ENCODE measurements at regions not wholly inside any gene's neighbourhood (a gene's known extent, or its start where the extent isn't known, plus 50 kb on each side); places are given as distances from the start of the nearest gene placed in this dataset.

DNA sequence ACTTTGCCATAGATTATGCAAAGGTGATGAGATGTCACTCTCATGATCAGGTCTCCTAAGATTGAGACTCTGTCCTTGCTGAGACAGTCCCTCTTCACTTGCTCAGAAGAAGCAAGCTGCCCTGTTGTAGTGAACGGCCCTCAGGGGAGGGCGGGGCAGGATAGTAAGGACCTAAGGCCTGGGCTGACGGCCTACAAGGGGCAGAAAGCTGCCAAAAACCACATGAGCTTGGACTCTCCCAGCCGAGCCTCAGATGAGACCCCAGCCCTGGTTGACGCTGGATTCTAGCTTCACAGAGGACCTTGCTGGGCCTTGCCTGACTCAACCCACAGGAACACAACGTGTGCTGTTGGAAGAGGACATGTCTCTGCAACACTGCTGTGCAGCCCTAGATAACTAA, 1182.5 kb downstream of the TBC1D22A start:
- no peak for DNase-seq (ENCODE audit: low read depth)

DNA sequence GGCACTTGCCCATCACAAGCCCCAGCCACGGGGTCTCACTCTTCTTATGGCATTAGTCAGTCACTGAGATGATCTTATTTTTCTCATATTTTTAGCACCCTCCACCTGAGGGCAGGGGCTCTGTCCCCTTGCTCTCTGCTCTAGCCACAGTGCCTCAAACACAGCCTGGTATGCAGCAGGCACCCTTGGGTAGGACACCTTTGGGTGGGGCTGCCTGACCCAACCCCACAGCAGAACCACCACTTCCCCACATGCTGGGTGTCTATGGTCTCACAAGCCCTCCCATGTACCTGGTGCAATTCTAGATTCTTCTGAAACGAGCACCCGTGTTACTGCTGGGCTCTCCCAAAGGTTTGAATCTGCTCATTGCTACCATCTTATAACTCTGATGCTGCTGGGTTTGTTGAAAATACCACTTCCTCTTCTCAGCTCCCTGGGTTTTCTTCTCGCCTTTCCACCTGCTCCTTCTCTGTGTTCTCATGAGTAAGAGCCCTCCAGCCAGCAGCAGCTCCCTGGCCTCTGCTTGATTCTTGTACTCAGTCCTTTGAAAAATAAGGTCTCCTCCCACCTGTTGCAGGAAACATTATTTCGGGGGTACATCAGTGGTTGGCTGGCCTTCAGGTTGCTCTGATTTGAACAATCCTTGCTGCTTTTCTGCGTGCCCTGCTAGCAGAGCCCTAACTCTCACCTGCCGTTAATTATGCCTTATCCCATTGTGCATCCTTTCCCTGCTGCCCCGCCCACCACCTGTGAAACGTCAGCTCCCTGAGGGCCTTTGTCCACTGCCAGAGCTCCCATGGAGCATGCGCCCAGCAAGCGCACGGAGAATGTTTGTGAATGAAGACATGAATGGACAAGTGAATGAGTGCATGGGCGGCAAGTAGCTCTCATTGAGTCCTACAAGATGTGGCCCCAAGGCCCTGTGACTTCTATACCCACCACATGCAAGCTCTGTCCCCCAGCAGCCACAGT, 1181.6 kb downstream of the TBC1D22A start:
- no peak for DNase-seq (ENCODE audit: low read depth)

DNA sequence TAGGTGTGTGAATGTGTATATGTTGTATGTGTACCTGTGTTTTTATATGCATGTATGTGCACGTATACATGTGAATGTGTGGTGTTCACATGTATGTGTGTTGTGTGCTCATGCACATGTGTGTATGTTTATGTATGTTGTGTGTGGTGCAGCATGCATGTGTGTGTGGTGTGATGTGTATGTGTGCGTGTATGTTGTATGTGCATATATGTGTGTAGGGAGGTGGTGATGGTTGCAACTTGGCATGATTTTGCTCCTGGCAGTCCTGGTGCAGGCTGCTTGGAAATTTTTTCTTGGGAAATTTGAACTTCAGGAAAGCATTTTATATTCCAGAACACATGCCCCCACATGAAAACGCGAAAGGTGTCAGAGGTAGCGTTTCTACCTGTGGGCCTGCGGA, 1177.8 kb downstream of the TBC1D22A start:
- no peak for DNase-seq (ENCODE audit: low read depth)

DNA sequence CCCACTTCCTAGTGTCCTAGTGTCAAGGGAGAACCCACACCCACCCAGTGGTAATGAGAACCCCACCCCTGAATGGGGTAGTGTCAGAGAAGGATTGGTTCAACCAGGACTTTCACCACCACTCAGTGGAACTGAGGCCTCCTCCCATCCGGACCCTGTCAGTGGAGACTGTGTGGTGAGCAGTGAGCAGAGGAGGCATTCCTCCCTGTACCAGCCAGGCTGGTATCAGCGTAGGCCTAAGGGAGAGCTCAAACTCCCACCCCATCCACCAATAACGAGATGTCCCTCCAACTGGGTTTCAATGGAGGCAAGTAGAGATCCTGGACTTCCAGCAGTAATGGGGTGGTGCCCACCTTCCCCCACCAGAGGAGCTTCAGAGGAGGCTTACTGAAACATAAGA, 1171.4 kb downstream of the TBC1D22A start:
- DNase-seq (ENCODE audit: low read depth) = no peak

DNA sequence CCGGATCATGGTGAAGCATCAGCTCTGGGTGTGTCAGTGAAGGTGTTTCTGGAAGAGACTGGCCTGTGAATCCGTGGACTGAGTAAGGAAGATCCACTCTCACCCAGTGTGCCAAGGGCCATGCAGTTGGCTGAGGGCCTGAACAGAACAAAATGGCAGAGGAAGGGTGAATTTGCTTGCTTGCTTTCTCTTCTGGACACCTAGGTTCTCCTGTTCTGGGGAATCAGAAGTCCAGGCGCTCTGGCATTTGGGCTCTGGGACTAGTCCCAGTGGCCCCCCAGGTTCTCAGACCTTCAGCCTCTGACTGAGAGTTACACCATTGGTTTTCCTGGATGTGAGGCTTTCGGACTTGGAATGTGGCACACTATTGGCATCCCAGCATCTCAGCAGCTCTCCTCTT, 1170.8 kb downstream of the TBC1D22A start:
- no peak for DNase-seq (ENCODE audit: low read depth)

DNA sequence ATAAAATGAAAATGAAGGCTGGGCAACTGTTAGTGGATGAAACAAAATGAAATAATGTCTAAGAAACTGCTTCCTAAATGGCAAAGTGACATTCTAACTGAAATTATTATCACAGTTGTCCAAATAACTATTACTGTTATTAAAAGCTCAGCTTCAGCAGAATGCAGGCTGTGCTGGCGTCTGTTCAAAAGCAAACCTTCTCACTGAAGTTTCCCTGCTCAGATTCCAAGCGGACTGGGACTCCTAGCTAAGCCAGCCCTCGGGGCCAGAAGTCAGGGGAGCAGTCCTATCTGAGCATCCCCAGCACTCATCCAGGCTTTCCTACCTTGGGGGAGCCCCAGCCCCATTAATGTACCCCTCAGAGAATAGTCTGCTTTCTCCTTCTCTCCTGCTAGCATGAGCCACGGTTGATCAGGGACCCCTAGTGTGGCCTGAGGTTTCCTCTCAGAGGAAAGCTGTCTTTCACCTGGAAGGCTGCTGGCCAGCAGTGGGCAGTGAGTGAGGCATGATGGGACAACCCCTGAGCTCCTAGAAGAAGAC, 1167.3 kb downstream of the TBC1D22A start:
- no peak for DNase-seq (ENCODE audit: low read depth)

DNA sequence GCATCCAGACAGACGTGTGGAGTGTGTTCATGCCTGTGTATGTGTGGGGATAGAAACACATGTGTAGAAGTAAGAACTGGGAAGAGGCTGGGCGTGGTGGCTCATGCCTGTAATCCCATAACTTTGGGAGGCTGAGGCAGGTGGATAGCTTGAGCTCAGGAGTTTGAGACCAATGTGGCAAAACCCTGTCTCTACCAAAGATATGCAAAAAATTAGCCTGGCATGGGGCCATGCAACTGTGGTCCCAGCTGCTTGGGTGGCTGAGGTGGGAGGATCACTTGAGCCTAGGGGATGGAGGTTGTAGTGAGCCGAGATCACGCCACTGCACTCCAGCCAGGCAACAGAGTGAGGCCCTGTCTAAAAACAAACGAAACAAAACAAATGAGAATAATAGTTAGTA, 1166.6 kb downstream of the TBC1D22A start:
- DNase-seq (ENCODE audit: low read depth) = no peak

DNA sequence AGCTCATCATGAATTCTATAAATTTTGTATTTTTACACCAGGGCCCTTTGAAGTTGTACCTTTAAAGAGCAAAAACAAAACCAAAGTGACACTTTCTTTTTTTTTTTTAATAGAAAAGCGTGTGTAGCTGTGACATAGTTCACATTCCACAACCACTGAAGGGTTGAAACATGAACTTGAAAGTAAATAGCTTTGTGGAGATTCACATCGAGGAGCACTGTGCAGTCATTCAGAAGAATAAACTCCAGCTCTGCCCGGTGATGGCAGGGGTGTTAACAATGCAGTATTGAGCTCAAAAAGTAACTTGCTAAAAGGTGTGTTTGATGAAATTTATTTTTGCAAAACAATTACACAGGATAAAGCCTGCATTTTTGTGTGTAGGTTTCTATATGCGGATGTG, 1166.2 kb downstream of the TBC1D22A start:
- DNase-seq (ENCODE audit: low read depth) = no peak

DNA sequence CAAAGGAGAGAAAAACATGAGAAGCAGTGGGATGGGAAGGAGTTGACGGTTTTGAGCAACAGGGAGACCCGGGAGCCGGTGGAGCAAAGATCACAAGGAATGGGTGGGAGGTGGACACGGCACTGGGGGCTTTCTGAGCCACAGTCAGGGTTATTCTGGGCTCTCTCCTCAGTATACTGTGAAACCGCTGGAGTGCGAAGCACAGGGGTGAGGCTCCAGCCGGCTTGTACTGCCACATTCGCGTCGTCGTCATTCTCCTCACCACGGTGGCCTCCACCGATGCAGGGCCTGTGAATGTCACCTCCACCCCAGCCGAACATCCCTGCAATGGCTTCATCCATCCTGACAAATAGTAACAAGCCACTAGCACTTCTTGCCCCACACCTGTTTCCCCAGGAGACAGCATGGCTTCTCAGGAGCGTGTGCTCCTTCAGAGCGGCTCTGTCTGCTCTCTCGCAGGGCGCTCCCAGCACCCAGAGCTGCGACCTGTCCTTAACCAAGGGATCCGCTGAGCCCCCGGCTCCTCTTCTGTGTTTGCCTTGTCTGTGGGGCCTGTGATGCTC, 1165.3 kb downstream of the TBC1D22A start:
- DNase-seq (ENCODE audit: low read depth) = no peak

DNA sequence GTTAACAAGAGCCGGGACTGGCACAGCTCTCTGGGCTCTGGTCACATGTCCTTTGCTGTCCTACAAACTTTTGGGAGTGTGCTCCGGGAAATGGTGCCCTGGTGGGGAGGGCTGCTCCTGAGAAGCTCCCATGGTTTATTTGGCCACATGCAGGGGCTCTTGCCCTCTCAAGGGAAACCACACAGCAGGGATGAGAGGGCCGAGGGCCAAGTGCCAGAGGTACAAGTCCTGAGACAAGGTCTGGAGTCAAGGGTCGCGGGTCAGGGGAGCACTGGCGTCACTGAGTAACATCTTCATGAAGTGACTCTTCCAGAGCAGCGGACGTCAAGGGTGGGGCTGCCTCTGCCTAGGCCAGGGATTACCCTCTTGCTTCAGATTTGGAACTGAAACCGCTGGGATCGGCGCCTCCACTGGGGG, 1160.6 kb downstream of the TBC1D22A start:
- no peak for DNase-seq (ENCODE audit: low read depth)

DNA sequence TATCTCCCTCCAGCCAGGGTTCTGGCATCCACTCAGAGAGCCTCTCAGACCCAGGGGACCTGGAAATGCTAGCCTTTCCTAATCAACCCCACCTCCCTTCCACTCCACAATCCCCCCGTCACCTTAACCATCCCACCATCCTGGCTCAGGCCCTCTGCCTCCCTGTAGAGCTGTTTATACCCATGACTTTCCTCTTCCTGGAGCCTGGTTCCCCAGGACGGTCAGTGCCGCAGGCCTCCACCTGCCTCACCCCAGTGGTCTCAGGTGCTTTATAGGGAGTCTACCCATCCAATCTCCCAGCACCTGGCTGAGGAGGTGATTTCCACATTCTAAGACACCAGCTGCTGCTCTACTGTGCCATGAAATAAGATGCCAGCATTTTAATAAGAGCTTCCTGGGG, 1159.5 kb downstream of the TBC1D22A start:
- no peak for DNase-seq (ENCODE audit: low read depth)

DNA sequence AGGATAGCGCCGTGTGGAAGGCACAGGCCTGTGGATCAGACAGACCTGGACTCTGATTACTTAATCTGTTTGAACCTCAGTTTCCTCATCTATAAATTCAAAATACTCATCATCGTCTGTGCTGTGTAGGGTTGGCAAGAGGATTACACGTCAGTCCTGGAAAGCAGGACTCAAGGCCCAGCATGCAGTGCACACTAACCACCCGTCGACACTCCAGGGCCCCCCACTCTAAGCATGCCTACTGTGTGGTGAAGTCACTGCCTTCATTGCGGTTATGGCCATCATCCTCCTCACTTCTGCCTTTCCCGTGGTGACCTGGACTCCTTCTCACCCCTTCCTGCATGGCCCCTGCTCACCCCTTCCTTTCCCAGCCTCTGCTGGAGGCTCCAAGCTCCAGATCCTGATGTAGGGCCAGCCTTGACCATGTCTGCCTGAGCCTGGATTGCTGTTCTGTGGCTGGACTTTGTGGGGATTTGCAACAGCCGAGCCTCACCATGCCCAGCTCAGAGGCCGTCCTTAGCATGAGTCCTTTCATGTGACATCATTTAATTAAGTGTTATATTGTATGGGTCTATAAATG, 1158.0 kb downstream of the TBC1D22A start:
- DNase-seq (ENCODE audit: low read depth) = no peak

DNA sequence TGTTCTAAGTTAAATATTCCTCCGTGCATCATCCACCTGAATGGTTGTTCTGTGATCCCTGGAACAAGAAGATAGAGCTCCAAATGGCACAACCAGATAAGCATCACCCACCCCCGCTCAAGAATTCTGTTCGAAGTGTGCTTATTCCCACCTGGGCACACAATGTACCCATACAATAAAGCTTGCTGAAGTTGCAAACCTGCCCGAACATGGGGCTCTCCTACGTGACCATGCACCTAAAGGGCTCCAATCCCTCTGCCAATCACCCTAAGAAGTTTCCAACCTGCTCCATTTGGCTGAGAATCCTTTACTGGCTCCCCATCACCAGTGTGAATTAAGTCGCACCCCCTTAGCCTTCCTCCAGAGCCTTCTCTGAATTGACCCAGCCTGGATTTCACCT, 1157.4 kb downstream of the TBC1D22A start:
- DNase-seq (ENCODE audit: low read depth) = no peak

DNA sequence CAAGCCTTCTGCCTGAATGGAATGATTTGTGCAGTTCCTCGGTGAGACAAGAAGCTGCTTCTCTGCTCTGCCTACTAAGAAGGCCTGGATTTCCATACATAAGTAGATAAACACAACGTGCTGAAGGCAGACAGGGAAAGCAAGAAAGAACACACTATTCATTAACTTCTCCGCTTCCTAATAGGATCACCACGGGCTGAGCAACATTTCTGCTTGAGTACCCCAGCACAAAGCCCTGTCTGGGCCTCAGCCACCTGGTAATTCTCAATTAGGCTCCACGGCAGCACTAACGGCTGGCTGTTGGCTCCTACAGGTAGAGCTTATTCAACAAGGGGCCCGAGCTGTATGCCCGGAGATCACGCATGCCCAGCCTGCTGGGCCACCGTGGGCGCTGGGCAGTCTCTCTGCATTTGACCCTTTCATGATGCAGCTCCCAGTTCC, 1156.6 kb downstream of the TBC1D22A start:
- no peak for DNase-seq (ENCODE audit: low read depth)

DNA sequence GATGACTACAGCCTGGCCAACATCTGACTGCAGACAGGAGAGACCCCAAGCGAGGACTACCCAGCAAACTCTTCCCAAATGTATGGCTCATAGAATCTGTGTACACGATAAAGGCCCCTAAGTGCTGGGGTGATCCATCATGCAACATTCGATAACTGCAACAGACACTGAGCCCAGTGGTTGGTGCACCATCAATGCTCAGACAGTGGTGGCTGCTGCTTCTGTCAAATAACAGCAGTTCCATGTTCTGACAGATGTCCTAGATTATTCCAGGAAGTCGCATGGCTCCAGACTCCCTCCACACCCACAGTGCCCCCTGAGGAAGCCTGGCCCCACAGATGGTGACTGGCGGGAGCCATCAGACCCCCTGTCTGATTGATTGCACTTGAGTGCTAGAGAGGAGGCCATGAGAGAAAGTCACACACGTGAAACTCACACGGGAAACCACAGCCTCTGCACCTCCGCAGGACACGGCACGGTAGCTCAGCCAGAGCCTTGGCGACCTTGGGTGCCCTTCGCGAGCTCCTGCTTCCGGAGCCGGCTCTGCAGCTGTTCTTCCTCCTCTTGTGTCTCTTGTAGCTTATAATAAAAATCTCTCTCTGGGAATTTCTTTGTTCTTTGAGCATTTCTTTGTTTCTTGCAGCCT, 1155.9 kb downstream of the TBC1D22A start:
- DNase-seq (ENCODE audit: low read depth) = no peak

DNA sequence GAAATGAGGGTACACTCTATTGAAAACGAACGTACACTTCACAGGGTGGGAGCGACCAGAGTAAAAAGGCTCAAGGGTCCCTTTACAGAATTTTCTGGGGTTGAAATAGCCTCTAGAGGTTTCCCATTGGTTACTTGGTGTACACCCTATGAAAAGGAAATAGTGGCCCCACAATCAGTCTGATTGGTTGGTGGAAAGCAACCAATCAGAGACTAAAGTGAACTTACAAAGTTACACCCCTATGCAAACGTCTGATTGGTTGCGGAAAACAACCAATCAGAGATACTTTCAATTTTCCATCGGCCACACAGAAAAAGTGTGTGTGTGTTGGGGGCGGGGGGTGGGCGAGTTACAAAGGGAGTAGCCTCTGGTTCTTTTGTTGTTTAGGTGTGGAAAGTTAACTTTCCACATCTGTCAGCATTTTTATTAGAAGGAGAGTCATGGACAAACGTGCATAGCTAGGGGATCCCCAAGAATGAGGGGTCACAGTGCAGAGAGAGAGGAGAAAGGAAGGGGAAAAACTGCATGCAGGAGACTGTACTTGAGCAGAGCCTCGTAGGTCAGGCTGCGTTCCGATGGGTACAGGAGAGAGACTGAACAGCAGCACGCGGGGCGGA, 1152.1 kb downstream of the TBC1D22A start:
- peak; percentile 93 for DNase-seq (ENCODE audit: low read depth)

DNA sequence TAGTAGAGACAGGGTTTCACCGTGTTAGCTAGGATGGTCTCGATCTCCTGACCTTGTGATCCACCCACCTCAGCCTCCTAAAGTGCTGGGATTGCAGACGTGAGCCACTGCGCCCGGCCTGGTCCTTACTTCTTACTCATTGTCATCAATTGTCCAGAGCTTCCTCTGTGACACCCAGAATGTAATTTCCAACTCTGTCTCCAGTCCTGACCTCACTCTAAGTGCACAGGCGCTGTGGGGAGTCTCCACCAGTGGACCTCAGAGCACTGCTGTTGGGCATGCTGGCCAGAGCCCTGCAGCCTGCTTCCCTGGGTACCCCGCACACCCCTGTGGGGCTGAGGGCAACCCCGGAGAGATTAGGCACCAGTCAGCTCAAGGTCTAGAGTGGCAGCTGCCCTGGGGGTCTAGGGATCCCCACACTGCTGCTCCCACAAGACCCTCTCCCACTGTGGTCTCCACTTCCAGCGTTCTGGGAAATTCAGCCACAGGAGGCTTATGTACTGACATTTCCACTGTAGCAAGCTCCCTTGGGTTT, 1140.3 kb downstream of the TBC1D22A start:
- DNase-seq (ENCODE audit: low read depth) = no peak

DNA sequence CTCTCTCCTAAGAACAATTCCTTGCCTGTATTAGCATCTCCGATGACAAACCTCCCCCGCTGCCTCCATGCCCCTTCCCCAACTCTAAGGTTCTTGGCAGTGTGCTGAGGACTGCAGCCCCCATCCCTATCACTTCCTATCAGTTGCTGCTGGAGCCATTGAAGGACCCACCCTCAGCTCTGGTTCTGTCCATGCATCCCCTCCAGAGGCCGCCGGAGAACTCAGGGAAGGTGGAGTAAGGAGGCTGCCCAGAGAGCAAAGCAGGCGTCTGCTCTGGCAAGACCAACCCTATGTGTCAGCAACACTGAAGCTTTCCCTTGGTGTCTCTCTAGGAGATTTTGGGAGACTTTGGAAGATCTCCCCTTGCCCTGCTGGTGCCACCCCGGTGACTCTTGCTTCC, 1139.5 kb downstream of the TBC1D22A start:
- no peak for DNase-seq (ENCODE audit: low read depth)

DNA sequence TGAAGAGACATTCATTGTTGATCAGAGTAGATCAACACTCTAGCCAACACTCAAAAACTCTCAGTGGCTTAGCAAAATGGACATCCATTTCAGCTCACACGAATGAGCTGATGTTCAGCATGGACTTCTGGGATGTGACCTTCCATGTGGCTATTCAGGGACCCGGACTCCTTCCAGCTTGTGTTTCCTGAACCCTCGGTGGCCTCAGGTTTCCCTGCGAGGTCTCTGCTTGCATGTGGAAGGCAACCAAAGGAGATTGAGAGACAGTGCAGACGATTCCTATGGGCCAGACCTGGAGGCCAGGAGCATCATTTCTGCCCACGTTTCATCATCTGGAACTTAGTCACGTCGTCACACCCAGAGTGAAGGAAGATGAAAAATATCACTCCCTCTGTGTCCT, 1137.4 kb downstream of the TBC1D22A start:
- DNase-seq (ENCODE audit: low read depth) = no peak

DNA sequence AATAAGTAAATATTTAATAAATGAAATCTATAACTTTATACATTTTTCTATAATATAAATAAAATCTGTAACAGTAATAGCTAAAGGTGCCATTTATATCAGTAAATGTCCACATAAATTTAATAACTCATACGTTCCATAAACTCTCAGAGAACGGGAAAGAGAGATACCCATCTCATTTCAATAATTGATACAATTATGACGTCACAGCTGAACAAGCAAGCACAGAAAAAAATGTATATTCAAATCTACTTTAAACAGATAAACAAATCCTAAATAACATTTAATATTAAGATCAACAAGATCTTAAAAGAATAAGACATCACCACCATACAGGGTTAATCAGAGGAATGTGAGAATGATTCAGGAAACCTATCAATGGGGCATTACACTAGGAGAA, 1136.5 kb downstream of the TBC1D22A start:
- no peak for DNase-seq (ENCODE audit: low read depth)

DNA sequence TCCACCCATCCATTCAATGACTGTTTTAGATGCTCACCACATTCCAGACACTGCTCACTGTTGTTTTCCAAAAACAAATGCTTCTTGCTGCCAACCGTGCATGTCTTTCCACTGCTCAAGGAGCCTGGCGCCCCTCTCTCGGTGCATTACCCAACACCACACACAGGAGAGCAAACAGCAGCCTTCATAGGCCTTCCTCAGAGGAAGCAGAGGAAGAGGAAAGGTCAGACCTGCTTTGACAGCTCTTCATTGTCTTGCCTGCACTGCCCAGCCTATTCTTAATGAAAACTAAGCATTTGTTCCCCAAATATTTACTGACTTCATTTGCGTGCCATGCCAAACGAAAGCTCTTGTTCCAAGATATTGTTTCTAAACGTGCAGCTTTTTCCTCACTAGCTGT, 1129.2 kb downstream of the TBC1D22A start:
- DNase-seq (ENCODE audit: low read depth) = no peak

DNA sequence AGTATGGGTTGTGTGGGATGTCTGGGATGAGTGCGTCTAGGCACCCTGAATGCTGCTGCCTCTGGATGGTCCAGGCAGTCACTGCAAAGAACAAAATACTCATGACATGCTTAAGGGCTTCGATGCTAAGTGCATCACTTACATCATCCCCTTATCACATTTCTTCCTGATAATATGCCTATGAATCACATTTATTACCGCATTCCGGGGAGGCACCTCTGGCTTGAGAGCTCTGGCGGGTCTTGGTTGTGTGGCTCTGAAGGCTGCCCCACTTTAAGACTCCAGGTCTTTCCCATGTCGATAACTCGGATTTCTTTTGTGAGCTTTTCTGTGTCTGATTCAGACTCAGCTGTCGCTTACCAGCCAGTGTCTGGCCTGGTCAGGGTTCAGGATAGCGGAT, 1126.4 kb downstream of the TBC1D22A start:
- no peak for DNase-seq (ENCODE audit: low read depth)
